HUES64 (cell line): ENCODE measurements at regions not wholly inside any gene's neighbourhood (a gene's known extent, or its start where the extent isn't known, plus 50 kb on each side); places are given as distances from the start of the nearest gene placed in this dataset.
"Not testable (repeated sequence)": the region's sequence is repeated elsewhere in the genome, so short reads cannot be mapped to it uniquely, and the experiment has no call there.

Experiments
- H3K27ac ChIP-seq: 2 replicates; pipeline ENCODE4 v1.7.0; 2013; ENCODE audit warnings: low read depth, low read length, inconsistent platforms
- H3K27me3 ChIP-seq: 2 replicates; pipeline ENCODE4 v1.6.1; 2013; ENCODE audit warnings: mild to moderate bottlenecking, low read length; ENCODE audit not compliant: insufficient read depth
- H3K36me3 ChIP-seq: 2 replicates; pipeline ENCODE4 v1.6.1; 2013; ENCODE audit warnings: mild to moderate bottlenecking, low read length; ENCODE audit not compliant: insufficient read depth
- H3K4me1 ChIP-seq: 2 replicates; pipeline ENCODE4 v1.6.1; 2013; ENCODE audit warnings: mild to moderate bottlenecking, low read length, moderate library complexity; ENCODE audit not compliant: insufficient read depth
- H3K4me3 ChIP-seq: 2 replicates; pipeline ENCODE4 v1.5.1; 2013; ENCODE audit warnings: mild to moderate bottlenecking, low read length, moderate library complexity
- H3K9ac ChIP-seq: 2 replicates; pipeline ENCODE4 v1.6.1; 2013; ENCODE audit warnings: mild to moderate bottlenecking, low read depth, low read length
- H3K9me3 ChIP-seq: 2 replicates; pipeline ENCODE4 v1.6.1; 2013; ENCODE audit warnings: low read depth, low read length; ENCODE audit not compliant: insufficient read depth
- WGBS: fragments of 150-250, 120-280 bp; methylation state at CpG from one replicate; pipeline ENCODE4 v1.1.7; 2013; ENCODE audit warnings: missing lambda C conversion rate; 5-methylcytosine and 5-hydroxymethylcytosine counted together

DNA sequence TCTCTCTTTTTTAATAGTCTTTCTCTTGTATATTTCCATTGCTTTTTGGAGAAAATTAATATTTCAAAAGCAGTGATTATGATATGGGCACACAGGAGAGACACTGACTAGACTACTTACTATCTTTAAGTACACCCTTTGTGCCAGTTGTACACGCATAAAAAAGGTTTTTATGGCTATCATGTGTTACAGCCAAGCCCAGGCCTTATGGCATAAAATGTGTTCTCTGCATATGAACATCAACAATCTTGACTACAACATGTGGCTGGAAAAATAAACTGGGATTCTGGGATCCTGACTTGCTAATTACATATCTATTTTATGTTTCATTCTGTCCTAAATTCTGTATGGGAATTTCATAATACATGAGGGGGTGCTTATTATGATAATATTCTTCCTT, 1401.8 kb downstream of the SLITRK5 start:
- Histone ChIP-seq H3K27ac (no peak overlapping the region), H3K36me3 (no peaks in the 10 kb centered on the region), H3K9ac (no peak overlapping the region), H3K4me3 (no peak overlapping the region), H3K4me1 (no peaks in the 10 kb centered on the region; the same call in 1 of the 2 replicates), H3K27me3 (no peaks in the 10 kb centered on the region), H3K9me3 (no peaks in the 10 kb centered on the region)
- 94% methylated on average over 1 of the region's 1 CpG for WGBS

DNA sequence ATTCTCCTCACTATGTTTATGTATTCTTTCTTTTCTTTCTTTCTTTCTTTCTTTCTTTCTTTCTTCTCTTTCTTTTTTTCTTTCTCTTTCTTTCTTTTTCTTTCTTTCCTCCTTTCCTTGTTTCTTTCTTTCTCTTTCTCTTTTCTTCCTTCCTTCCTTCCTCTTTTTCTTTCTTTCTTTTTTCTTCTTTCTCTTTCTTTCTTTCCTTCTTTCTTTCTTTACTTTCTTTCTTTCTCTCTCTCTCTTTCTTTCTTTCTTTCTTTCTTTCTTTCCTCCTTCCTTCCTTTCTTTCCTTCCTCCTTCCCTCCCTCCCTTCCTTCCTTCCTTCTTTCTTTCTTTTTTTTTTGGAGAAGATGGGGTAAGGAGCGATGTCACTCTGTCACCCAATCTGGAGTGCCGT, 1405.5 kb downstream of the SLITRK5 start:
- H3K9ac ChIP-seq: no peak overlapping the region
- 90% methylated on average over 2 of the region's 2 CpGs for WGBS
- no peaks in the 10 kb centered on the region for H3K36me3 ChIP-seq
- no peak overlapping the region for H3K4me3 ChIP-seq
- H3K9me3 ChIP-seq: no peaks in the 10 kb centered on the region
- H3K4me1 ChIP-seq: no peaks in the 10 kb centered on the region; the same call in 1 of the 2 replicates
- no peaks in the 10 kb centered on the region for H3K27me3 ChIP-seq
- no peak overlapping the region for H3K27ac ChIP-seq

DNA sequence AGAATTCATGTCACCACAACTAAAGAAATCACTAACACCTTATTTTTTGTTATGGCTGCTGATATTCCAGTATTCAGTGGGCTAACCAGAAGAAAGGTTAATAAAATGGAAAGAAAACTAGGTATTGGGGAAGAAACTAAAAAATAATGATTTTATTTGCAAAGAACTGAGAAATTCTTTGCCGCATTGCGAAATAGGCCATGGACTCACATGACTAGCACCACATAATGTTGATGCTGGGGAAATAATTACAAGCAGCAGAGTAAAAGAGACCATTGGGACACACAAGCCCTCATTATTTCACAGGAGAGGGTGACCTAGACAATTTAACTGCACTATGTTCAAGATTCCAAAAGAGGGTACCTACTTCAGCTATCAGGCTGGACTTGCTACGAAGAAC, 1411.5 kb downstream of the SLITRK5 start:
- Histone ChIP-seq H3K4me3 (no peak overlapping the region), H3K9me3 (no peaks in the 10 kb centered on the region), H3K27ac (no peak overlapping the region), H3K36me3 (no peaks in the 10 kb centered on the region), H3K27me3 (no peaks in the 10 kb centered on the region), H3K9ac (no peak overlapping the region), H3K4me1 (no peaks in the 10 kb centered on the region; the same call in 1 of the 2 replicates)
- 94% methylated on average over 3 of the region's 3 CpGs for WGBS

DNA sequence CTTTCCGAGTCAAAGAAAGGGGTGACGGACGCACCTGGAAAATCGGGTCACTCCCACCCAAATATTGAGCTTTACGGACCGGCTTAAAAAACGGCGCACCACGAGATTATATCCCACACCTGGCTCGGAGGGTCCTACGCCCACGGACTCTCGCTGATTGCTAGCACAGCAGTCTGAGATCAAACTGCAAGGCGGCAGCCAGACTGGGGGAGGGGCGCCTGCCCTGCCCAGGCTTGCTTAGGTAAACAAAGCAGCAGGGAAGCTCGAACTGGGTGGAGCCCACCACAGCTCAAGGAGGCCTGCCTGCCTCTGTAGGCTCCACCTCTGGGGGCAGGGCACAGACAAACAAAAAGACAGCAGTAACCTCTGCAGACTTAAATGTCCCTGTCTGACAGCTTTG, 1416.9 kb downstream of the SLITRK5 start:
- WGBS: 71% methylated on average over 15 of the region's 16 CpGs
- not testable (repeated sequence) for H3K36me3 ChIP-seq

DNA sequence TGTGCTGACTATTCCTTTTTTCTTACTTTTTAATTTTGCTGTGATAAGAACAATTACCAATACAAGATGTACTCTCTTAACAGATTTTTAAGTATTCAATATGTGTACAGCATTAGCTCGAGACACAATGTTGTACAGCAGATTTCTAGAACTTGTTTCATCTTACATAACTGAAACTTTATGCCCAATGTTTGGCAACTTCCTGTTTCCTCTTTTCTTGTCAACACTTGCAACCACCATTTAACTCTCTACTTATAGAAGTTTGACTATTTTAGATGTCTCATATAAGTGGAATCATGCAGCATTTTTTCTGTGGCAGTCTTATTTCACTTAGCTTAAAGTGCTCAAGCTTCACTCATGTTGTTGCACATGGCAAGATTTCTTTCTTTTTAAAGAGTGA, 1426.8 kb downstream of the SLITRK5 start:
- no peaks in the 10 kb centered on the region for H3K36me3 ChIP-seq
- WGBS: 89% methylated on average over 1 of the region's 1 CpG
- H3K4me3 ChIP-seq: no peak overlapping the region
- H3K9ac ChIP-seq: no peak overlapping the region
- no peak overlapping the region for H3K27ac ChIP-seq
- no peaks in the 10 kb centered on the region for H3K27me3 ChIP-seq
- no peaks in the 10 kb centered on the region for H3K9me3 ChIP-seq
- no peaks in the 10 kb centered on the region for H3K4me1 ChIP-seq

More for the DNA sequence above, 1416.9 kb downstream of the SLITRK5 start:
- not testable (repeated sequence) for H3K27me3 ChIP-seq, H3K27ac ChIP-seq, H3K9ac ChIP-seq, H3K4me1 ChIP-seq, H3K9me3 ChIP-seq, H3K4me3 ChIP-seq

DNA sequence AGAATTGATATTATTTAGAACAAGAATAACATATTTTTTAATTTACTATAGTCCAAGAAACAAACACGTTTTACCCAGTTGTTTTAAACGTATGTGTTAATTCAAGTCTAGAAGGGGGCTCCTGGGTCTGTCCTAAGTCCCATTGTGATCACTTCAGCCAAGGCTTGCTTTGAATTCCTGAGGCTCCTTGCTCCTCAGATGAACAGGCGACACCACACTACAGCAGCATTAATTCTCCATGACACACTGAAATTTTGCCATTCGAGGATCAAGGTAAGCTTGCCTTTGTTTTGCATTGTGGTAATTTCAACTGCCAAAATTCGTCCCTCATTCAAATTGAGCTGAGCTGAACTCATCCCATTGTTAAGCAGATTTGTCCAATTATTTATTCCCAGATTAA, 1442.6 kb downstream of the SLITRK5 start:
- peaks cover 18% of the 10 kb centered on the region for H3K4me1 ChIP-seq
- WGBS: 32% methylated on average over 5 of the region's 5 CpGs
- no peaks in the 10 kb centered on the region for H3K27me3 ChIP-seq
- no peak overlapping the region for H3K9ac ChIP-seq
- no peaks in the 10 kb centered on the region for H3K36me3 ChIP-seq
- no peak overlapping the region for H3K4me3 ChIP-seq
- H3K27ac ChIP-seq: peak overlapping the region; percentile 2; the same call in 1 of the 2 replicates
- no peaks in the 10 kb centered on the region for H3K9me3 ChIP-seq

DNA sequence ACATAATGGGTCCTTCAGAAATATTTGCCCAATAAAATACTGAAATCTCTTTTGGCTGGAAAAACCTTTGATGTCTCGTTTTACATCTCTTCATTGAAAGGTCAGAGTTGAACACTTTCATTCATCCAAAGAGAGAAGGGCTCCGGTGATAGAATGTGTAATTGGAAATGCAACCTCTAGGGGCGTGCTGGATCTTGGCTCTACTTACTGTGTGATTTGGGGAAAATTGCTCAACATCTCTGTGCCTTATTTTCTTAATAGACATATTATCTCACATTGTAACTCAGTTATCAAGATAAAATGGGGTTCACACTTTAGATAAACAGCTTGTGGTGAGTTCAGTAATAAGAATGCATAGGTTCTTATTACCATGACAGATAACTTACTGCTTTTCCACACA, 1444.1 kb downstream of the SLITRK5 start:
- no peaks in the 10 kb centered on the region for H3K9me3 ChIP-seq
- H3K27ac ChIP-seq: no peak overlapping the region
- WGBS: 92% methylated on average over 2 of the region's 3 CpGs

DNA sequence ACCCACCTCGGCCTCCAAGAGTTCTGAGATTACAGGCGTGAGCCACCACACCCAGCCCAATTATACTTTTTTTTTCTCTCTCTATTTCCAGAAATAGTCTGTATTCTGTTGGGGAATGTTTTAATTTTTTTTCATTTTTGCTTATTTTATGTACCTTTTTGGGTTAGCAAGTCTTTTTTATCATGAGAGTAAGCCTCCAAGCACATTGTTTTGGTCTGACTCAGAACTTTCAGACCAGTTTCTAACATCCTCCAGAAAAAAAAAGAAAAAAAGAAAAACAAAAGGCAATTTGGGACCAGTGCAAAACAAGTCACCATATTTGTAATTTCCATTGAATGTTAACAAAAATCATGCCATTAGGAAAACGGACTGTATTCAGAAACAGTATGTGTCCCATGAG, 1465.5 kb downstream of the SLITRK5 start:
- WGBS: 67% methylated on average over 3 of the region's 3 CpGs
- H3K27me3 ChIP-seq: no peaks in the 10 kb centered on the region
- 0 out of 2 replicates have a peak, but pooled peaks cover 1% of the 10 kb centered on the region for H3K9me3 ChIP-seq

More for the DNA sequence above, 1444.1 kb downstream of the SLITRK5 start:
- Histone ChIP-seq H3K36me3 (no peaks in the 10 kb centered on the region), H3K4me1 (peaks cover 18% of the 10 kb centered on the region), H3K27me3 (no peaks in the 10 kb centered on the region), H3K4me3 (no peak overlapping the region), H3K9ac (no peak overlapping the region)

DNA sequence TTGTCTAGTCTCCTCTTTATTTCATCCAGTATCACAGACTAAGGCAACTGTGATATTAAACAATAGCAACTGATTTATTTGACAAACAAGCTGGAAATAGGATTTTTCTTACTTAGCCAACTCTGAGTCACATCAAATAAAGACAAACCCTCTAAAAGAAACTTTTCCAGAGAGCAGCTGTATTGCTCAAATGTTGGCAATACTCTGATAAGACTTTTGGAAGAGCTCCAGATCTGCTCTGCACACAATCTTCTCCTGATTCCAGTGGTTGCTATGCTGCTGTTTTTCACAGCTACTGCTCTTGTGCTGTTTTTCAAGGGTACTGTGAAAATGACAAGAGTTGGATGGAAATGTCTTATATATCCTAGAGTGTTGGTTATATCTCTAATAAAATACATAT, 1479.2 kb downstream of the SLITRK5 start:
- Histone ChIP-seq H3K36me3 (no peaks in the 10 kb centered on the region), H3K9me3 (peaks cover 3% of the 10 kb centered on the region; the same call in 1 of the 2 replicates), H3K27ac (no peak overlapping the region), H3K4me1 (no peaks in the 10 kb centered on the region), H3K4me3 (no peak overlapping the region), H3K9ac (no peak overlapping the region), H3K27me3 (no peaks in the 10 kb centered on the region)

More for the DNA sequence above, 1465.5 kb downstream of the SLITRK5 start:
- no peak overlapping the region for H3K4me3 ChIP-seq
- H3K36me3 ChIP-seq: no peaks in the 10 kb centered on the region
- H3K9ac ChIP-seq: no peak overlapping the region
- H3K27ac ChIP-seq: no peak overlapping the region
- no peaks in the 10 kb centered on the region for H3K4me1 ChIP-seq

DNA sequence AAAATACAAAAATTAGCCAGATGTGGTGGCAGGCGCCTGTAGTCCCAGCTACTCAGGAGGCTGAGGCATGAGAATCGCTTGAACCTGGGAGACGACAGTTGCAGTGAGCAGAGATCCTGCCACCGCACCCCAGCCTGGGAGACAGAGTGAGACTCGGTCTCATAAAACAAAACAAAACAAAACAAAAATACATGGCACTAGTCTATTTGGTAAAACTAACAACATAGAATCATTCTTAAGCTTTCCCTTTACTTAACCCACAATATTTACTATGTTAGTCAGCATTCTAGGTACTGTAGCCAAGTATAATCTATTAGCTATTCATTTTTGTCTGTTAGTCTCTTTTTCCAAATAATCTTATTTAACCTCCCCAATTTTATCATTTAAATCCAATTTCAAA, 1482.8 kb downstream of the SLITRK5 start:
- Histone ChIP-seq H3K4me3 (no peak overlapping the region), H3K9ac (no peak overlapping the region), H3K9me3 (peaks cover 3% of the 10 kb centered on the region; the same call in 1 of the 2 replicates), H3K36me3 (no peaks in the 10 kb centered on the region), H3K27ac (no peak overlapping the region), H3K4me1 (no peaks in the 10 kb centered on the region), H3K27me3 (no peaks in the 10 kb centered on the region)
- WGBS: 94% methylated on average over 5 of the region's 5 CpGs

DNA sequence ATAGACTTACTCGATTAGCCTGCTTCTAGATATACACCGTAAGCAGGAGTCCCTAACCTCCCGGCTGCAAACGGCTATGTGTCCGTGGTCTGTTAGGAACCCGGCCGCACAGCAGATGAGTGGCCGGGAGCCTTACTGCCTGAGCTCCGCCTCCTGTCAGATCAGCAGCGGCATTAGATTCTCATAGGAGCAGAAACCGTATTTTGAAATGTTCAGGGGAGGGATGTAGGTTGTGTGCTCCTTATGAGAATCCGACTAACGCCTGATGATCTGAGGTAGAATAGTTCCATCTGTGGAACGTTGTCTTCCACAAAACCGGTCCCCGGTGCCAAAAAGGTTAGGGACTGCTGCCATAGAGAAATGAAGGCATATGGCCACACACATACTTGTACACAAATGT, 1491.9 kb downstream of the SLITRK5 start:
- Histone ChIP-seq H3K9ac (no peak overlapping the region), H3K36me3 (no peaks in the 10 kb centered on the region), H3K27me3 (no peaks in the 10 kb centered on the region), H3K4me3 (no peak overlapping the region), H3K27ac (no peak overlapping the region), H3K4me1 (no peaks in the 10 kb centered on the region), H3K9me3 (no peaks in the 10 kb centered on the region)
- 95% methylated on average over 16 of the region's 16 CpGs for WGBS

DNA sequence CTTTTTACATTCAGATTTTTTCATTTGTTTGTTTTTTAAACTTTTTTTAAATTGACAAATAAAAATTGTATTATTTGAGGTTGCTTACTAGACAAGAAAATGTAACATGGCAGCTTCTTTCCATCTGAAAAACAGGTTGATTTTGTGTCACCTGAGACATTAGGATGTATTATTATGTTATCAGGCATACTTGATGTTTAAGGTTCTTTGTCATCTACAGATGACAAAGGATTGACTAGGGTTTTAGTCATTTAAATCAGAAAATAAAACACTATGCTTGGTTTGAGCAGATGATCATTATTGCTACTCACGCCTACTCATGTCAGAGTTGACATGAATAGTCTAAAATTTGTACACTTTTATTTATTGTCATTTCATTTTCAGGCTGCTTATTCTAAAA, 1494.5 kb downstream of the SLITRK5 start:
- Histone ChIP-seq H3K27me3 (no peaks in the 10 kb centered on the region), H3K4me1 (no peaks in the 10 kb centered on the region), H3K9ac (no peak overlapping the region), H3K36me3 (no peaks in the 10 kb centered on the region), H3K4me3 (no peak overlapping the region), H3K27ac (no peak overlapping the region), H3K9me3 (no peaks in the 10 kb centered on the region)
- WGBS: no CpG with 5 or more reads among the region's 1 CpG
